ENCODE measurements at regions not wholly inside any gene's neighbourhood (a gene's known extent, or its start where the extent isn't known, plus 50 kb on each side); places are given as distances from the start of the nearest gene placed in this dataset.

DNA sequence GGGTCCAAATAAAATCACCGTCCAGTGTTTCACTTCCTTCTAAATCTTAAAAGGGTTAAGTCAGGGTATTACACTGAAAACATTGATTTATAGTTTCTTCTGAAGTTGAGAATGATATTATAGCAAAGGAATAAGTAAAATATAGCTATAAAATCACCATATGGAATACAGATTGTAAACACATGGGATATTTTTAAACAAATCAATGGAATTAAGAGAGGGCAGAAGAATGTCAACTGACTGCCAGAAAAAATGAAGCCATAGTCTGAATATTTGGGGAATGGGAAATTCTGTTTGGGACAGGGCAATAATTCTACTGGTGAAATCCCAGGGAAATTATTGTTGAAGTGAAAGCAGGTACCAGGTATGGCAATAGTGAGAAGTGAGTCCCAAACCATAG is 664.6 kb downstream of the NCAM2 start:
- H3K27ac Mint-ChIP-seq (ENCODE audit: unreplicated experiment) = no peak overlapping the region
- Histone ChIP-seq H3K4me3 (ENCODE audit: low read depth, low read length) (no peak overlapping the region), H3K9me3 (no peaks in the 10 kb centered on the region), H3K27me3 (replicated peaks; ENCODE audit: control insufficient read depth, insufficient read depth, low read length) (no peaks in the 10 kb centered on the region), H3K4me1 (no peaks in the 10 kb centered on the region), H3K36me3 (ENCODE audit: control insufficient read depth, insufficient read depth, low read length) (no peaks in the 10 kb centered on the region)
- H3K9me3 Mint-ChIP-seq (ENCODE audit: unreplicated experiment) = no peaks in the 10 kb centered on the region
- H3K36me3 Mint-ChIP-seq (ENCODE audit: insufficient read depth, unreplicated experiment) = no peaks in the 10 kb centered on the region
- DNase-seq = no peak
- TF ChIP-seq CTCF (IDR thresholded peaks at IDR 0.05; ENCODE audit: insufficient read depth in 1 of 2, low read depth in 1 of 2, low read length in 1 of 2, severe bottlenecking in 1 of 2, unreplicated experiment in 1 of 2) = no peak
- no peaks in the 10 kb centered on the region for H3K27me3 Mint-ChIP-seq (ENCODE audit: insufficient read depth, unreplicated experiment)
- H3K4me1 Mint-ChIP-seq (ENCODE audit: low read depth, unreplicated experiment) = no peaks in the 10 kb centered on the region
- ChIA-PET POLR2A (no interaction called here), CTCF (no interaction called here)
- H3K4me3 Mint-ChIP-seq (ENCODE audit: unreplicated experiment) = no peak overlapping the region
- BruUV-seq (replicated peaks) = no TSS peak
- intact Hi-C loops (cut with micrococcal nuclease; ENCODE audit: unreplicated experiment) = no loop called here

DNA sequence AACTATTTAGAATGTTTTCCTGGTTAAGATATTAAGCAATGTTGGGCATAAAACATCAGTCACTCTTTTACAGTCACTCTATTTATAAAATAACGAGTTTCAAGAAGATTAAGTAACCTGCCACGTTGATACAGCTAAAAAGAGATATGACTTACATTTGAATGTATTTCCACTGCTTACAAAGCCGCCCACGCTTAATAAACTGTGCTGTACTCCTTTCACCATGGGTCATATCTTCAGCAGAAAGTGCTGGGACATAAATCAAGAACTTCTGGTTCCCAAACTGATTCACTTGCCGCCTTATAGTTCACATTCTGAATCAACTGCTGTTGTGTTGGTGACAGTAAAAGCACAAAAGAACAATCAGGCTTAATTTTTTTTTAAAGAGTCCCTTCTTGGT is 666.7 kb downstream of the NCAM2 start:
- H3K4me1 Mint-ChIP-seq (ENCODE audit: low read depth, unreplicated experiment) = no peaks in the 10 kb centered on the region
- no TSS peak for BruUV-seq (replicated peaks)
- no peak for DNase-seq
- no peak overlapping the region for H3K4me3 ChIP-seq (ENCODE audit: low read depth, low read length)
- no peak overlapping the region for H3K27ac Mint-ChIP-seq (ENCODE audit: unreplicated experiment)
- intact Hi-C loops (cut with micrococcal nuclease; ENCODE audit: unreplicated experiment) = no loop called here
- no peaks in the 10 kb centered on the region for H3K9me3 Mint-ChIP-seq (ENCODE audit: unreplicated experiment)
- H3K36me3 Mint-ChIP-seq (ENCODE audit: insufficient read depth, unreplicated experiment) = no peaks in the 10 kb centered on the region
- TF ChIP-seq CTCF (IDR thresholded peaks at IDR 0.05; ENCODE audit: insufficient read depth in 1 of 2, low read depth in 1 of 2, low read length in 1 of 2, severe bottlenecking in 1 of 2, unreplicated experiment in 1 of 2) = no peak
- CTCF ChIA-PET = no interaction called here
- H3K9me3 ChIP-seq = no peaks in the 10 kb centered on the region
- POLR2A ChIA-PET = no interaction called here
- H3K4me3 Mint-ChIP-seq (ENCODE audit: unreplicated experiment) = no peak overlapping the region
- H3K27me3 Mint-ChIP-seq (ENCODE audit: insufficient read depth, unreplicated experiment) = no peaks in the 10 kb centered on the region
- no peaks in the 10 kb centered on the region for H3K4me1 ChIP-seq
- no peaks in the 10 kb centered on the region for H3K27me3 ChIP-seq (replicated peaks; ENCODE audit: control insufficient read depth, insufficient read depth, low read length)
- no peaks in the 10 kb centered on the region for H3K36me3 ChIP-seq (ENCODE audit: control insufficient read depth, insufficient read depth, low read length)

DNA sequence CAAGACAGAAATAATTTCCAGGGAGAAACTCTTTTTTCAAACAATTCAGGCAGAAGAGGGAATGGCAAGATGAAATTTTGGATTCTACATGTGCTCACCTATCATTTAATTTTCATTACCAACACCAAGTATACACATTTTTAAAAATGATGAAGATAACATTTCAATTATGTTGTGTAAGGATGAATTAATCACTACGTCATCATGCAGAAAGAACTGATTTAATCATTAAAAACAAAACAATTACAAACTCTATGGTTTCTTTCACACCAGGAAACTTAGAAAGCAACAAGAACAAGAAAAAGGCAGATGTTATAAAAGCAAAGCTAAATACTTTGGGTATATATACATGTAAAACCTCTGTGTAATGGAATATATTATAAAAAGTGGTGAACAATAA is 668.5 kb downstream of the NCAM2 start:
- no peaks in the 10 kb centered on the region for H3K36me3 ChIP-seq (ENCODE audit: control insufficient read depth, insufficient read depth, low read length)
- ChIA-PET CTCF (no interaction called here), POLR2A (no interaction called here)
- TF ChIP-seq CTCF (IDR thresholded peaks at IDR 0.05; ENCODE audit: insufficient read depth in 1 of 2, low read depth in 1 of 2, low read length in 1 of 2, severe bottlenecking in 1 of 2, unreplicated experiment in 1 of 2) = no peak
- DNase-seq = no peak
- no TSS peak for BruUV-seq (replicated peaks)
- H3K4me3 ChIP-seq (ENCODE audit: low read depth, low read length) = no peak overlapping the region
- H3K27me3 ChIP-seq (replicated peaks; ENCODE audit: control insufficient read depth, insufficient read depth, low read length) = no peaks in the 10 kb centered on the region
- intact Hi-C loops (cut with micrococcal nuclease; ENCODE audit: unreplicated experiment) = no loop called here
- H3K27ac Mint-ChIP-seq (ENCODE audit: unreplicated experiment) = no peak overlapping the region
- H3K36me3 Mint-ChIP-seq (ENCODE audit: insufficient read depth, unreplicated experiment) = no peaks in the 10 kb centered on the region
- H3K9me3 ChIP-seq = no peaks in the 10 kb centered on the region
- H3K9me3 Mint-ChIP-seq (ENCODE audit: unreplicated experiment) = no peaks in the 10 kb centered on the region
- no peaks in the 10 kb centered on the region for H3K4me1 Mint-ChIP-seq (ENCODE audit: low read depth, unreplicated experiment)
- no peaks in the 10 kb centered on the region for H3K27me3 Mint-ChIP-seq (ENCODE audit: insufficient read depth, unreplicated experiment)
- H3K4me3 Mint-ChIP-seq (ENCODE audit: unreplicated experiment) = no peak overlapping the region
- H3K4me1 ChIP-seq = no peaks in the 10 kb centered on the region

Measured in Caco-2 (cell line).